SKM-1 (cell line): ENCODE measurements at regions not wholly inside any gene's neighbourhood (a gene's known extent, or its start where the extent isn't known, plus 50 kb on each side); places are given as distances from the start of the nearest gene placed in this dataset.
"Not testable (repeated sequence)": the region's sequence is repeated elsewhere in the genome, so short reads cannot be mapped to it uniquely, and the experiment has no call there.

ENCODE experiments used
- DNase-seq: peaks from one replicate; lab custom pipeline; 2025; ENCODE audit not compliant: unreplicated experiment; lab: John Stamatoyannopoulos, UW

GRCh38 chr2:238597638-238598528 is 171.2 kb downstream of the ASB1 start:
- DNase-seq, result no peak

DNA sequence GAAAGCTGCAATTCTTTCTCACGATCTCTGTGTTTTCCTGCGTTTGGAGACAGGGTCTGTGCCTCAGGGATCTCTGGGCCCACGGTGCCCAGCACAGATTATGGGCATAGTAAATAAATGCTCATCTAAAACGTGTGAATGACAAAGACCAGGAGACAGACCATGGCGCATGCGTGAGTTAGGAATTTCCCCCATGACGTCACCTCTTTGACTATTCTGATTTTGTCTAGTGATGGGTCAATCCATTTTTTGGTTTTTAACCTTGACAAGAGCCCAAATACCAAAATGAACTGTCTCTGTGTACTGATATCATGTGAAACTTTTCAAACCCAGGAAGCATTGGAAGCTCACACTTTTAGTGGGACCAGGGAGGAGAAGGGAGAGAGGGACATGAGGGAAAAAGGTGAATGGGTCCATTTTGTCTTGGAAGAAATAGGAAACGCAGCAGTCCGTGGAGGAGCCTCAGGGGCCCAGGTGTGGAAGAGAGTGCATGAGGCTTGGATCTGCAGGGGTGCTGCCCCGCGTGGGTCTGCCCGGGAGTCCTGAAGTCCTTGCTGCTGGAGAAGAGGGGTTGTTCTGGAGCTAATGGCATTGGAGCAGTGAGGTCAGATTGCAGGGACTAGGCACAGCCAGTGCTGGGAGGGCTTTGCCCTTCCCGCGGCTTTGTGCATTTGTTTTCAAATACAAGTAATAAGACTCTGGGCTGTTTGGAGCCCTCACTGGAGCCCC is 172.2 kb downstream of the ASB1 start:
- no peak for DNase-seq

DNA sequence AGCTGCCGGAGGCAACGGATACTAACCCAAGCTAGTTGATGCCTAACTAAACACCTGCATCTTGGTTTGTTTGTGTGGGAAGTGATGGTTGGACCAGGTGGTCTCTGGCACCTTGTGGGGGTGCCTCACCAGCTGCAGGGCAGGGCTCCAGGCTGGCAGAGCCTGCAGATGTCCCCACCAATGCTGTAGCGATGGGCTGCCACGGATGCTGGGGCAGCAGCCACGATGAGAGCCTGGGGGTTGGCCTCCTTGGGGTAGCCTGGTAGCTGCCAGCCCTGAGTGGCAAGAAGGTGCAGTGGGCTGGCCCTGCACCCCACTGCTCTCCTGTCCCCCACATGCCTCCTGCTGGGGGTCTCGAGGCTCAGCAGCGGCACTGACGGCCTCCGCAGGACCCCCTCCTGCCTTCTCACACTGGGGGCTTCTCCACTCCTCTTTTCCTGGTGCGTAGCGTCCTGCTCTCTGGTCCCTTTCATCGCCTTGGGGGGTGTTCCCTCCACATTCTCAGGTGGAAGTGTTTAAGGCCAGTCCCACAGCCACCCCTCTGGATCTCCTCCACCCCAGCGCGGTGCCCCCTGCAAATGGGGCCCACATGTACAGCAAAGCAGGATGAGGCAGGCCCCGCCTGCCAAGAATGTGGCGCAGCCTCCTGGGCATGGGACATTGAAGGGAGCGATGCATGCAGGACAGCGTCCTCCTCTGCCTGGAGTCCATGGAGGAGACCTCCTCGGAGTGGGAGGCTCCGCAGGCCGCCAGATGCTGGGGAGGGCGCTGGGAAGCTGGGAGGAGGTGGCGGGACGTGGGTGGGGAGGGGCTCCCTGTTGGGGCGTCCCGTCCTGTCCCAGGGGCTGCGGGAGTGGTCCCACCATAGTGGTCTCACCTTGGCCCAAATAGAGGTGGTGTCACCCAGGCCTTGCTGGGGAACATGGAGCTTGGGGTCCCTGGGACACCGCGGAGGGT is 173.1 kb downstream of the ASB1 start:
- no peak for DNase-seq

GRCh38 chr2:238600506-238601432 is 174.0 kb downstream of the ASB1 start:
- DNase-seq, result no peak

- DNase-seq, result no peak
Measured at GRCh38 chr2:238601433-238602222, 174.9 kb downstream of the ASB1 start.

DNA sequence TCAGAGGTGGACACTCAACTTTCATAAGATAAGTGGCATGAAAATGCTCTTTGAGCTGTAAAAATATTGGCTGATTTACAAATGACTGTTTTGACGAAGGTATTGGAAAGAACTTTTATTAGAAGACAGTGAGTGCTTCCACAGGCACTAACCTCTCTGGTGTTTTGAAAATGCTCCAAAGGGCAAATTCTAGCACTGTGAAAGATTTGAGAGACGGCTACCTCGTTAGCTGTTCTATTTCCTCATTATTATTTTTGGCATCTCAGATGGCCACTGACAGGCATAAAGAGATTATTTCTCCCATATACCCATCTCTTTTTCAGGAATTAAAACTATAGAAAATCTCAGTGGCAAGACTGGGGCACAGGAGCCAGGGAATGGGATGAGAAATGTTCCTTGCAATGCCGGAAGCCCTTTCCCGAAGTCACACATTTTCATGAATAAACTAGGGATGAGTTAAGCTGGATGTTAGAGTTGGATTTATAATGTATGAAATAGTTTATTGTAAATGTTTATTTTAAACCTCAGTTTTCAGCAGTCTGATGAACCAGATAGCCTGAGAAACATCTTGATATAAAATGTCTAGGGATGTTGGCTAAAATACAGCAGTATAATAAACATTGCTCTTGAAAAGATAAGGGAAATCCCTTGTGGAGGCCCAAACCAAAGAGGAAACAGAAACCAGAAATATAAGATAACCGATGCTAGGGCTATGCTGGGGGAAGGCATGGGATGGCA is 175.7 kb downstream of the ASB1 start:
- DNase-seq, result no peak

- no peak for DNase-seq
Measured at GRCh38 chr2:238603596-238603995, 176.9 kb downstream of the ASB1 start.

GRCh38 chr2:238606311-238606710 is 179.6 kb downstream of the ASB1 start:
- no peak for DNase-seq

GRCh38 chr2:238613610-238614009 is 186.9 kb downstream of the ASB1 start:
- no peak for DNase-seq

DNA sequence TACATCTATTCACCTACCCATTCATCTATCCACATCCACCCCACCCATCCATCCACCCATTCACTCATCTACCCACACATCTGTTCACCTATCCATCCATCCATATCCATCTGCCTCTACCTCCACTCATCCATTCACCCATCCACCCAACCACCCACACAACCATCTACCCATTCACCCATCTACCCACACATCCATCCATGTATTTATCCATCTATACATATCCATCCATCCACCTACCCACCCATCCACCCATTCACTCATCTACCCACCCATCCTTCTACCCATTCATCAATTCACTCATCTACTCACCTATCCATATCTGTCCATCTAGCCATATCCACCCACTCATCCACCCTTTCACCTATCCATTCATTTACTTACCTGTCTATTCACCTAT is 187.6 kb downstream of the ASB1 start:
- DNase-seq, result no peak

- no peak for DNase-seq
Measured at GRCh38 chr2:238615187-238615586, 188.5 kb downstream of the ASB1 start.

GRCh38 chr2:238616681-238617080 is 190.0 kb downstream of the ASB1 start:
- no peak for DNase-seq

DNA sequence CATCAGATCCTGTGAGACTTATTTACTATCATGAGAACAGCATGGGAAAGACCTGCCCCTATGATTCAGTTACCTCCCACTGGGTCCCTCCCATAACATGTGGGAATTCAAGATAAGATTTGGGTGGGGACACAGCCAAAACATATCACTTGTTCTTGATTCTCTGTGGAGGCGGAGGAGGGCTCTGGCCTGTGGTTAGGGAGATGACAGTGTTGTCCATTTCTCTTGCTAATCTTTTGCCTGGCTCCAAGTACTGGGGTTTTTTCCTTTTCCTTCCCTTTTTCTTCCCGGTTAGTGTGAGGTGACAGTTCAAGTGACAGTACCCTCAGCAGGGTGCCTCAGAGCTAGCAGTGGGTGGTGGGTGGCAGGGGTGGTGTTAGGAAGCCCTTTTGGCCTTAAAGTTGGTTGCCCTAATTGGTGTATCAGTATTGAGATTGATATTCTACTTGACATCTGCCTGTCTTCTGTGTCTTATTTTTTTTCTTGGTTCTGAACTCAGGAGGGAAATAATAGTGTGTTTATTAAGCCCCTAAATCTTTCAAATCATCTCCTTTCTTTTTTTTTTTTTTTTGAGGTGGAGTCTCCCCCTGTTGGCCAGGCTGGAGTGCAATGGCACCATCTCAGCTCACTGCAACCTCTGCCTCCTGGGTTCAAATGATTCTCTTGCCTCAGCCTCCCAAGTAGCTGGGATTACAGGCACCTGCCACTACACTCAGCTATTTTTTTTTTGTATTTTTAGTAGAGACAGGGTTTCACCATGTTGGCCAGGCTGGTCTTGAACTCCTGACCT is 192.0 kb downstream of the ASB1 start:
- DNase-seq, result not testable (repeated sequence)

DNA sequence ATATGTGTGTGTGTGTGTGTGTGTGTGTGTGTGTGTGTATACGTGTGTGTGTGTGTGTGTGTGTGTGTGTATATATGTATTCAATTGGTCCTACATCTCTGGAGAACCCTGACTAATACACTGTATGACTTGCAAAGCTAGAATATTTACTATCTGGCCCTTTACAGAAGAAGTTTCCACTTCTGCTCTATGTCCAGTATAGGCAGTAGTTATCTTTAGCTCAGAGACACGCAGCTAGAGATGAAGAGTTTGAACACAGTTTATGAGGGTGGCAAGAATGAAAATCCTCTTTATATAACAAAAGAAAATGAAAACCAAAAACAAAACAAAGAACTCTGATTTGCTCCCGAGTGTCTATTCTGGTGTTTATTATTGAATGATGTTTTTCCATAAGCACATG is 201.2 kb downstream of the ASB1 start:
- DNase-seq, result no peak

- no peak for DNase-seq
Measured at GRCh38 chr2:238629064-238629463, 202.3 kb downstream of the ASB1 start.

GRCh38 chr2:238631491-238632180 is 204.9 kb downstream of the ASB1 start:
- no peak for DNase-seq
